ENCODE measurements at regions not wholly inside any gene's neighbourhood (a gene's known extent, or its start where the extent isn't known, plus 50 kb on each side); places are given as distances from the start of the nearest gene placed in this dataset.

GRCh38 chr11:98277251-98277912 is 743.4 kb upstream of the CNTN5 start:
- TF ChIP-seq CTCF (IDR thresholded peaks at IDR 0.05) (no peak), YY1 (IDR thresholded peaks at IDR 0.05; ENCODE audit: low read depth) (no peak), REST (IDR thresholded peaks at IDR 0.05; ENCODE audit: low read depth, low read length) (no peak)

Data from SK-N-SH (cell line).